HL-60 (cell line): ENCODE measurements at regions not wholly inside any gene's neighbourhood (a gene's known extent, or its start where the extent isn't known, plus 50 kb on each side); places are given as distances from the start of the nearest gene placed in this dataset.

ENCODE experiments used
- POLR2AphosphoS5 ChIP-seq: IDR thresholded peaks from 2 replicates; pipeline ENCODE4 v1.6.1; 2012; ENCODE audit warnings: low read depth
- SPI1 ChIP-seq: IDR thresholded peaks from 2 replicates; pipeline ENCODE4 v1.6.1; 2012; ENCODE audit warnings: low read depth, mild to moderate bottlenecking, borderline replicate concordance
- TF ChIP-seq, protein P1 (sequence below): IDR thresholded peaks from 2 replicates; pipeline ENCODE4 v1.6.1; 2012; ENCODE audit warnings: low read depth; ENCODE audit not compliant: insufficient replicate concordance
- TF ChIP-seq, protein P2 (sequence below): IDR thresholded peaks from one replicate; pipeline ENCODE4 v1.5.1; 2011; ENCODE audit warnings: low read length, control low read depth, inconsistent platforms; ENCODE audit not compliant: insufficient read depth

GRCh38 chr7:41451826-41452225 is 251.1 kb downstream of the INHBA start:
- TF ChIP-seq, protein P1, sequence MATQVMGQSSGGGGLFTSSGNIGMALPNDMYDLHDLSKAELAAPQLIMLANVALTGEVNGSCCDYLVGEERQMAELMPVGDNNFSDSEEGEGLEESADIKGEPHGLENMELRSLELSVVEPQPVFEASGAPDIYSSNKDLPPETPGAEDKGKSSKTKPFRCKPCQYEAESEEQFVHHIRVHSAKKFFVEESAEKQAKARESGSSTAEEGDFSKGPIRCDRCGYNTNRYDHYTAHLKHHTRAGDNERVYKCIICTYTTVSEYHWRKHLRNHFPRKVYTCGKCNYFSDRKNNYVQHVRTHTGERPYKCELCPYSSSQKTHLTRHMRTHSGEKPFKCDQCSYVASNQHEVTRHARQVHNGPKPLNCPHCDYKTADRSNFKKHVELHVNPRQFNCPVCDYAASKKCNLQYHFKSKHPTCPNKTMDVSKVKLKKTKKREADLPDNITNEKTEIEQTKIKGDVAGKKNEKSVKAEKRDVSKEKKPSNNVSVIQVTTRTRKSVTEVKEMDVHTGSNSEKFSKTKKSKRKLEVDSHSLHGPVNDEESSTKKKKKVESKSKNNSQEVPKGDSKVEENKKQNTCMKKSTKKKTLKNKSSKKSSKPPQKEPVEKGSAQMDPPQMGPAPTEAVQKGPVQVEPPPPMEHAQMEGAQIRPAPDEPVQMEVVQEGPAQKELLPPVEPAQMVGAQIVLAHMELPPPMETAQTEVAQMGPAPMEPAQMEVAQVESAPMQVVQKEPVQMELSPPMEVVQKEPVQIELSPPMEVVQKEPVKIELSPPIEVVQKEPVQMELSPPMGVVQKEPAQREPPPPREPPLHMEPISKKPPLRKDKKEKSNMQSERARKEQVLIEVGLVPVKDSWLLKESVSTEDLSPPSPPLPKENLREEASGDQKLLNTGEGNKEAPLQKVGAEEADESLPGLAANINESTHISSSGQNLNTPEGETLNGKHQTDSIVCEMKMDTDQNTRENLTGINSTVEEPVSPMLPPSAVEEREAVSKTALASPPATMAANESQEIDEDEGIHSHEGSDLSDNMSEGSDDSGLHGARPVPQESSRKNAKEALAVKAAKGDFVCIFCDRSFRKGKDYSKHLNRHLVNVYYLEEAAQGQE = no peak
- TF ChIP-seq, protein P2, sequence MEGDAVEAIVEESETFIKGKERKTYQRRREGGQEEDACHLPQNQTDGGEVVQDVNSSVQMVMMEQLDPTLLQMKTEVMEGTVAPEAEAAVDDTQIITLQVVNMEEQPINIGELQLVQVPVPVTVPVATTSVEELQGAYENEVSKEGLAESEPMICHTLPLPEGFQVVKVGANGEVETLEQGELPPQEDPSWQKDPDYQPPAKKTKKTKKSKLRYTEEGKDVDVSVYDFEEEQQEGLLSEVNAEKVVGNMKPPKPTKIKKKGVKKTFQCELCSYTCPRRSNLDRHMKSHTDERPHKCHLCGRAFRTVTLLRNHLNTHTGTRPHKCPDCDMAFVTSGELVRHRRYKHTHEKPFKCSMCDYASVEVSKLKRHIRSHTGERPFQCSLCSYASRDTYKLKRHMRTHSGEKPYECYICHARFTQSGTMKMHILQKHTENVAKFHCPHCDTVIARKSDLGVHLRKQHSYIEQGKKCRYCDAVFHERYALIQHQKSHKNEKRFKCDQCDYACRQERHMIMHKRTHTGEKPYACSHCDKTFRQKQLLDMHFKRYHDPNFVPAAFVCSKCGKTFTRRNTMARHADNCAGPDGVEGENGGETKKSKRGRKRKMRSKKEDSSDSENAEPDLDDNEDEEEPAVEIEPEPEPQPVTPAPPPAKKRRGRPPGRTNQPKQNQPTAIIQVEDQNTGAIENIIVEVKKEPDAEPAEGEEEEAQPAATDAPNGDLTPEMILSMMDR = no peak
- no peak for TF ChIP-seq POLR2AphosphoS5
- no peak for TF ChIP-seq SPI1
